ENCODE measurements at regions not wholly inside any gene's neighbourhood (a gene's known extent, or its start where the extent isn't known, plus 50 kb on each side); places are given as distances from the start of the nearest gene placed in this dataset.
A peak's percentile ranks its signal among the peaks of the same experiment; 100 is the strongest.
"Not testable (repeated sequence)": the region's sequence is repeated elsewhere in the genome, so short reads cannot be mapped to it uniquely, and the experiment has no call there.

DNA sequence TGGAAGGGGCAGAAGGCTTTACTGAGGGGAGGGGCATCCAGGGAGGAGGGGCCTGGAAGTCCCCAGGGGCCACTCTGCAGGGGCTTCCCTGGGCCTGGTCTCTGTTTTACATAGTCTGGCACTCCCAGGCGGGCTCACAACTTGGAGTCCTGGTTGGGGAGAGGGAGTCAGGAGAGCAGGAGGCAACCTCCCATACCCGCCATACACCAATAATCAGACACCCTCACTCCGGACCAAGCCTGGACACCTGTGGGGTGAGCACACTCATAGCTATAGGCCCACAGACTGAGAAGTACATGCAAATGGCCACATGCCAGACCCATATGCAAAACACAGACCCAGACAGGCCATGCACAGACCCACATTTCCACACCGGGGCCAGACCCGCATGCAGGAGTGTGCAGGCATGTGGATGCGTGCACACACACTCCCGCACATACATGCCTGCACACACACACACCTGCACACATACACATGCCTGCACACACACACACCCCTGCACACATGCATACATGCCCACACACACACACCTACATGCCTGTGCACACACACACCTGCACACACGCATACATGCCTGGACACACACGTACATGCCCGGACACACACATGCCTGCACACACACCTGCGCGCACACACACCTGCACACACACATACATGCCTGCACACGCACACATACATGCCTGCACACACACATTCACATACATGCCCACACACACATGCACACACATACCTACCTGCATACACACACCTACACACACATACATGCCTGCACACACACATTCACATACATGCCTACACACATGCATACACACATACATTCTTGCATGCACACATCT lies 89.5 kb upstream of the RUNX3 start:
- ATAC-seq (ENCODE audit: low read depth) (no peak), DNase-seq (no peak)
- POLR2A ChIA-PET: interaction anchor here (0.8 to 10.6 kb wide), 5 partner anchors 12 to 56 kb away, joined by 3 to 215 read pairs (median 3); no protein-coding TSS in a partner anchor
- Mint-ChIP-seq H3K27me3 (no peaks in the 10 kb centered on the region), H3K4me3 (peak overlapping the region; percentile 12), H3K36me3 (no peaks in the 10 kb centered on the region), H3K4me1 (peaks cover 65% of the 10 kb centered on the region), H3K9me3 (no peaks in the 10 kb centered on the region), H3K27ac (peak overlapping the region; percentile 97)

DNA sequence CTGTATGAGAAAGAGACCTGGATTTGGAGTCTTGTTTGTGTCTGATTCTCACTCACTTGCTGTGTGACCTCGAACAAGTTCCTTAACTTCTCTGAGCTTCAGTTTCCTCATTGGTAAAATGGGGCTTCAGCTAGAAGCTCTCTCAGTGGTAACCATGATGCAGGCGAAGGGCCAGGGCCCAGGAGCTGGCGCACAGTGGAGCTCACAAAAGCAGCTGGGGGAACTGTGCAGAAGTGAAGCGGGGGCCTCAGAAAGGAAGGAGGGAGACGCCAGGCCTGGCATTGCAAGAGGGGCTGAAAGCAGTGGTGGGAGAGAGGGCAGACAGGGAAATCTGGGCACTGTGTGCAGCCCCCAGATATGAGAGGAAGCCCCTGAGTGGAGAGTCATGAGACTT lies 88.9 kb upstream of the RUNX3 start:
- DNase-seq: no peak
- H3K27ac Mint-ChIP-seq: peak overlapping the region; percentile 97
- no peaks in the 10 kb centered on the region for H3K9me3 Mint-ChIP-seq
- no peak overlapping the region for H3K4me3 Mint-ChIP-seq
- peaks cover 59% of the 10 kb centered on the region for H3K4me1 Mint-ChIP-seq
- POLR2A ChIA-PET: interaction anchor here (0.8 to 1.4 kb wide), 2 partner anchors 12 to 49 kb away, joined by 3 read pairs; no protein-coding TSS in a partner anchor
- ATAC-seq (ENCODE audit: low read depth): no peak
- H3K36me3 Mint-ChIP-seq: no peaks in the 10 kb centered on the region
- H3K27me3 Mint-ChIP-seq: no peaks in the 10 kb centered on the region

DNA sequence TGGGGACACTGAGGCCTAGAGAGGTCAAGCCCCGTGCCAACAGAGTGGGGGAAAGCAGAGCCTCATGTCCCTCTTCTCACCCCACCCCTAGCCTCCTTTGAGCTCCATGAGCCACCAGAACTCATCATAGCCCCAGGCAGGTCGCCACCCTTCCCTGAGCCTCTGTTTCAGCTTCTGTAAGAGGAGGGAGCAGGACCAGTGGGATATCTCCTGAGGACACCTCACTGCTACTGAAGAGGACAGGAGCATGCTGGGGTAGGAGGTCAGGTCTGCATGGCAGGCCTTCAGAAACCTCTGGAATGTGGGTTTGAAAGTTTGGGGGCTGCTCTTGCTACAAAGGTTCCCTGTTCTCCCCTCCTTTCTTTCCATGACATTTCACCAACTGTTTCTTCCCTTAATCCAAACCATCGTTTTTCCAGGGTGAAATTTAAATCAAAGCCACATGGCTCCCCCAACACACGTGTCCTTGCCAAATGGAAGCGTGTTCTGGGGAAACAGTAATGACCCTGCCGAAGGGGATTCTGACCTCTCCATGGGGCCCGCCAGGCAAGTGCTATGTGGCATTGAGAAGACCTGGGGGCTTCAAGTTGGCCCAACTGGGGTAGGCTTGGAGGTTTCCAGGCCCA lies 88.1 kb upstream of the RUNX3 start:
- Mint-ChIP-seq H3K4me1 (peaks cover 52% of the 10 kb centered on the region), H3K27ac (peak overlapping the region; percentile 97), H3K27me3 (no peaks in the 10 kb centered on the region), H3K36me3 (no peaks in the 10 kb centered on the region), H3K9me3 (no peaks in the 10 kb centered on the region), H3K4me3 (no peak overlapping the region)
- ATAC-seq (ENCODE audit: low read depth) (no peak), DNase-seq (no peak)
- POLR2A ChIA-PET: interaction anchor here (0.7 to 1.6 kb wide), 4 partner anchors 14 to 53 kb away, joined by 3 to 7 read pairs (median 4); no protein-coding TSS in a partner anchor

DNA sequence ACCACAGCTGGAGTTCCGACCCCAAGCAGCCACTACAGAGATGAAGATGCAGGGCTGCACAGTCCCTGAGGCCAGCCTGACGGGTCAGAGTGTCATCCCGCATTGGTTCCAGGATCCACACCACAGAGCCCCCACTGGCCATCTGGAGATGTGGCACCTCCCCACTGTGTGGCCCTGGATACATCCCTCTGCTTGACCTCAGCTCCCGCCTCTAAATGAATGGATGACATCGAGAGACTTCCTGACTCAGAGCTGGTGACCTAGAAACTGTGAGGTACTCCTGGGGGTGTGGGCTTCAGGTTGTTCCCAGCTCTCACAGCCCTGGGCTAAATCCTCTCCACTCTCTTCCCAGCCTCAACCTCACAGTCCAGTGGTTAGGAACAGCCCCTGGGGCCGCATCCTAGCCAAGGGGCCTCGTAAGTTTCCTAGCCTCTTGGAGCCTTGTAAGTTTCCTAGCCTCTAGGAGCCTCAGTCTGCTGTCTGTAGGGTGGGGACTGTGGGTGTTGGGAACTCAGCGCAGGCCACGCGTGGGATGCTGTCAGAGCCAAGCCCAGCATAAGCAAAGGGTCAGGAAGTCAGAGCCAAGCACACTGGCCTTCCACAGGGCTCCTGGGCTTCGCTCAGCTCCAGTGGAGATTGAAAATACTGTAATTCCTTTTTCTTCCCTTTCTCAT lies 87.5 kb upstream of the RUNX3 start:
- ATAC-seq (ENCODE audit: low read depth): no peak
- no peaks in the 10 kb centered on the region for H3K9me3 Mint-ChIP-seq
- peaks cover 50% of the 10 kb centered on the region for H3K4me1 Mint-ChIP-seq
- no peaks in the 10 kb centered on the region for H3K36me3 Mint-ChIP-seq
- POLR2A ChIA-PET: interaction anchor here (0.7 to 1.6 kb wide), 3 partner anchors 14 to 53 kb away, joined by 3 to 7 read pairs (median 4); no protein-coding TSS in a partner anchor
- H3K27me3 Mint-ChIP-seq: no peaks in the 10 kb centered on the region
- DNase-seq: no peak
- H3K27ac Mint-ChIP-seq: peak overlapping the region; percentile 97
- H3K4me3 Mint-ChIP-seq: no peak overlapping the region

DNA sequence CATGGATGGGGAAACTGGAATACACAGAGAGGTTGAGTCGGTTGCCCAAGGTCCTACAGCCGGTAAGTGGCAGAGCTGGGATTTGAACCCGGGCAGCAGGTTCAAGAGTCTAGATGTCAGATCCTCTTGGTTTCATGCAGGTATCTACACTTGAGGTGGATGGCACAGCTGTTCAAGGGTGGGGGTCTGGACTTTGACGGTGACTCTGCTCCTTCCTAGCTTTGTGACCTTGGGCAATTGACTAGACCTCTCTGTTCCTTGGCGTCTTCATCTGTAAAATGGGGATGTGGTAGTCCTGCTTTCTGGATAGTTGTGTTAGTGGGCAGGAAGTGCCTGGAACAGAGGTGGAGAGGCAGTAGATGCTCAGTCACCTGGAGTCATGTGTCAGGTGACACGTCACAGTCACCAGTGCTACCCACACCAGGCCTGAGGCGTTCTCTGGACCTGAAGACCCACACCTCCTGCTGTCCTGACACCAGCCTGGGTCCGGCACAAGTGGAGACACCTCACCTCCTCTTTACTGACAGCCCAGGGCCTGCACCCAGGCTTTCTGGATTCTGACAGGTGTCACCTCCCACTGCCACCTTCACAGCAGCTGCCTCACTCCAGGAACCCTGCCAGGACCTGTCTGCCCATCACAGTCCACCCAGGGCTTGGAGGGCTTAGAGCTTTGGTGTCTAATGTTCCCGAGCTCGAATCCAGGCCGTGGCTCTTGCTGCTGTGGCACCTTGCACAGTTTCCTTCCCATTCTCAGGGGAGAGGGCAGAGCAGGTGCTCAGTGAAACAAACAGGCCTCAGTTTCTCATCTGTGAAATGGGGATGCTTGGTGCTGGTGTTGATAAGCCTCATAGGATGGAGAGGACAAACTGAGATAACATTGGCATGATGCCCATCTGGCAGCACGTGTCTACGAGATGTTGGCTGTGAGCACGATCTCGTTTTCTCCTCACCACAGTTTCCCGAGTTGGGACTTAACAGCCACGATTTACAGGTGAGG lies 83.2 kb upstream of the RUNX3 start:
- Mint-ChIP-seq H3K9me3 (peaks cover 4% of the 10 kb centered on the region), H3K36me3 (peaks cover 2% of the 10 kb centered on the region), H3K4me3 (no peak overlapping the region), H3K27ac (no peak overlapping the region), H3K4me1 (peaks cover 43% of the 10 kb centered on the region), H3K27me3 (no peaks in the 10 kb centered on the region)
- DNase-seq (no peak), ATAC-seq (ENCODE audit: low read depth) (no peak)
- POLR2A ChIA-PET: interaction anchor here (1.4 to 3.5 kb wide), 4 partner anchors 8 to 15 kb away, joined by 6 to 23 read pairs (median 10); no protein-coding TSS in a partner anchor

GRCh38 chr1:25011943-25012638 lies 82.0 kb upstream of the RUNX3 start:
- peaks cover 4% of the 10 kb centered on the region for H3K9me3 Mint-ChIP-seq
- POLR2A ChIA-PET: interaction anchor here (0.6 to 3.5 kb wide), 5 partner anchors 10 to 68 kb away, joined by 3 to 23 read pairs (median 4); no protein-coding TSS in a partner anchor
- H3K4me1 Mint-ChIP-seq: peaks cover 45% of the 10 kb centered on the region

GRCh38 chr1:25011275-25011674 lies 81.2 kb upstream of the RUNX3 start:
- Mint-ChIP-seq H3K4me3 (no peak overlapping the region), H3K36me3 (peaks cover 2% of the 10 kb centered on the region), H3K27ac (no peak overlapping the region), H3K27me3 (no peaks in the 10 kb centered on the region), H3K9me3 (peaks cover 4% of the 10 kb centered on the region), H3K4me1 (peaks cover 53% of the 10 kb centered on the region)
- ATAC-seq (ENCODE audit: low read depth) (no peak), DNase-seq (no peak)
- POLR2A ChIA-PET: interaction anchor here (1.1 to 3.5 kb wide), 4 partner anchors 11 to 46 kb away, joined by 3 to 23 read pairs (median 10); no protein-coding TSS in a partner anchor

More at GRCh38 chr1:25011943-25012638, 82.0 kb upstream of the RUNX3 start:
- peak overlapping the region; percentile 69 for H3K27ac Mint-ChIP-seq
- ATAC-seq (ENCODE audit: low read depth) (peak; percentile 59), DNase-seq (no peak)
- no peaks in the 10 kb centered on the region for H3K27me3 Mint-ChIP-seq
- H3K4me3 Mint-ChIP-seq: no peak overlapping the region
- peaks cover 2% of the 10 kb centered on the region for H3K36me3 Mint-ChIP-seq

- H3K27ac Mint-ChIP-seq: peak overlapping the region; percentile 74
- POLR2A ChIA-PET: interaction anchor here (0.9 to 2.4 kb wide), 7 partner anchors 11 to 58 kb away, joined by 4 to 13 read pairs (median 5); no protein-coding TSS in a partner anchor
- H3K9me3 Mint-ChIP-seq: peaks cover 4% of the 10 kb centered on the region
- ATAC-seq (ENCODE audit: low read depth) (peak; percentile 81), DNase-seq (no peak)
- no peaks in the 10 kb centered on the region for H3K27me3 Mint-ChIP-seq
- H3K4me1 Mint-ChIP-seq: peaks cover 61% of the 10 kb centered on the region
- H3K36me3 Mint-ChIP-seq: peaks cover 2% of the 10 kb centered on the region
- peak overlapping the region; percentile 26 for H3K4me3 Mint-ChIP-seq
Measured at GRCh38 chr1:25009671-25010262, 79.7 kb upstream of the RUNX3 start.

GRCh38 chr1:25008192-25008485 lies 78.1 kb upstream of the RUNX3 start:
- no peak for DNase-seq
- Mint-ChIP-seq H3K9me3 (peaks cover 4% of the 10 kb centered on the region), H3K4me1 (peaks cover 76% of the 10 kb centered on the region), H3K4me3 (no peak overlapping the region), H3K36me3 (peaks cover 2% of the 10 kb centered on the region), H3K27me3 (no peaks in the 10 kb centered on the region), H3K27ac (peak overlapping the region; percentile 47)
- ATAC-seq (ENCODE audit: low read depth): no peak
- POLR2A ChIA-PET: interaction anchor here (1.4 to 2.6 kb wide), 4 partner anchors 9 to 43 kb away, joined by 3 to 12 read pairs (median 6); no protein-coding TSS in a partner anchor

- ATAC-seq (ENCODE audit: low read depth); H3K36me3 Mint-ChIP-seq; H3K9me3 Mint-ChIP-seq; DNase-seq; H3K27me3 Mint-ChIP-seq; H3K4me3 Mint-ChIP-seq: not testable (repeated sequence)
- peak overlapping the region; percentile 47 for H3K27ac Mint-ChIP-seq
- H3K4me1 Mint-ChIP-seq: peaks cover 78% of the 10 kb centered on the region
- POLR2A ChIA-PET: interaction anchor here (0.8 to 2.6 kb wide), 10 partner anchors 9 to 240 kb away, joined by 3 to 10 read pairs (median 3); partner anchors contain the start of gene RSRP1
Measured at GRCh38 chr1:25007390-25008191, 77.5 kb upstream of the RUNX3 start.

GRCh38 chr1:25006770-25007169 lies 76.7 kb upstream of the RUNX3 start:
- ATAC-seq (ENCODE audit: low read depth) (no peak), DNase-seq (no peak)
- Mint-ChIP-seq H3K9me3 (peaks cover 4% of the 10 kb centered on the region), H3K4me1 (peaks cover 71% of the 10 kb centered on the region), H3K36me3 (peaks cover under 1% of the 10 kb centered on the region), H3K27ac (peak overlapping the region; percentile 75), H3K4me3 (peak overlapping the region; percentile 2), H3K27me3 (no peaks in the 10 kb centered on the region)
- POLR2A ChIA-PET: interaction anchor here (0.6 to 2.6 kb wide), 11 partner anchors 9 to 241 kb away, joined by 3 to 10 read pairs (median 3); partner anchors contain the start of gene RSRP1

Measured in activated naive CD8-positive, alpha-beta T cell treated with anti-CD3 and anti-CD28 coated beads, Interleukin-2, amount 10 ng/mL, durations not matched to agents 7 days and 5 days (primary cell).